H1 (cell line): ENCODE measurements at regions not wholly inside any gene's neighbourhood (a gene's known extent, or its start where the extent isn't known, plus 50 kb on each side); places are given as distances from the start of the nearest gene placed in this dataset.

Experiments used
- CTCF ChIA-PET: fragments of 300-600 bp; sonication (Branson Sonifier 250); formaldehyde crosslinking; loops from one replicate; lab custom pipeline; 2021; ENCODE audit not compliant: partially characterized antibody; lab: Charles Lee
- POLR2A ChIA-PET: fragments of 300-600 bp; sonication (Branson Sonifier 250); formaldehyde crosslinking; loops from one replicate; lab custom pipeline; 2021; ENCODE audit warnings: inconsistent platforms; ENCODE audit not compliant: partially characterized antibody; lab: Charles Lee
- DNase-seq, 2 experiments: peaks; one replicate each; pipeline versions ENCODE4 v3.0.0 to v3.0.0-alpha.2; 2010 to 2022; ENCODE audit warnings: low spot score in 2 of 2, low read depth in 1 of 2, mixed read lengths in 1 of 2
- FAIRE-seq: peaks from 2 replicates; lab custom pipeline; 2011; peaks lifted over from hg19 to GRCh38; lab: Jason Lieb, UNC
- H2AFZ ChIP-seq: 2 replicates; pipeline ENCODE4 v1.8.1; 2012; ENCODE audit warnings: low read length, inconsistent platforms
- H2AK5ac ChIP-seq: 2 replicates; pipeline ENCODE4 v1.6.1; 2013; ENCODE audit warnings: low read depth, low read length
- H2BK120ac ChIP-seq: replicated peaks from 2 replicates; pipeline ENCODE3; 2013; ENCODE audit warnings: low read depth, low read length, inconsistent platforms
- H2BK12ac ChIP-seq: 2 replicates; pipeline ENCODE4 v1.6.1; 2013; ENCODE audit warnings: low read depth, low read length
- H2BK15ac ChIP-seq: 2 replicates; pipeline ENCODE4 v1.6.1; 2013; ENCODE audit warnings: low read length
- H2BK20ac ChIP-seq: 2 replicates; pipeline ENCODE4 v1.6.1; 2013; ENCODE audit warnings: low read length
- H2BK5ac ChIP-seq: 2 replicates; pipeline ENCODE4 v1.6.1; 2013; ENCODE audit warnings: low read depth, low read length
- H3K14ac ChIP-seq: 2 replicates; pipeline ENCODE4 v1.6.1; 2013; ENCODE audit warnings: inconsistent platforms; ENCODE audit not compliant: insufficient read length
- H3K18ac ChIP-seq: 2 replicates; pipeline ENCODE4 v1.6.1; 2013; ENCODE audit warnings: low read length; ENCODE audit errors: extremely low read depth
- H3K23ac ChIP-seq: 2 replicates; pipeline ENCODE4 v1.6.1; 2013; ENCODE audit warnings: inconsistent platforms; ENCODE audit not compliant: insufficient read length
- H3K23me2 ChIP-seq: 2 replicates; pipeline ENCODE4 v1.6.1; 2013; ENCODE audit warnings: low read depth, low read length
- H3K27ac ChIP-seq: 2 replicates; pipeline ENCODE4 v1.6.1; 2011; ENCODE audit warnings: low read depth, low read length, inconsistent platforms
- H3K27me3 ChIP-seq, 4 experiments: replicated peaks in 1 of 4; 1 replicate in 1 of 4; 2 replicates in 3 of 4; pipeline versions ENCODE4 v1.6.1 to v1.8.1; 2011 to 2013; ENCODE audit warnings: low read length in 3 of 4, mild to moderate bottlenecking in 3 of 4, inconsistent platforms in 2 of 4, mixed read lengths in 2 of 4, moderate library complexity in 1 of 4; ENCODE audit not compliant: control insufficient read depth in 3 of 4, insufficient read depth in 3 of 4; ENCODE audit errors: extremely low read depth in 1 of 4
- H3K36me3 ChIP-seq, 4 experiments: 2 replicates each; pipeline versions ENCODE4 v1.6.1 to v1.8.1; 2011 to 2013; ENCODE audit warnings: mild to moderate bottlenecking in 4 of 4, low read length in 3 of 4, moderate library complexity in 2 of 4, control low read depth in 1 of 4, inconsistent platforms in 1 of 4; ENCODE audit not compliant: insufficient read depth in 4 of 4, control insufficient read depth in 2 of 4
- H3K4ac ChIP-seq: replicated peaks from 2 replicates; pipeline ENCODE3; 2013; ENCODE audit warnings: low read length, low read depth, mixed read lengths, inconsistent platforms; ENCODE audit not compliant: insufficient read length
- H3K4me1 ChIP-seq, 4 experiments: replicated peaks in 1 of 4; 1 replicate in 1 of 4; 2 replicates in 3 of 4; pipeline versions ENCODE4 v1.6.1 to v1.8.1; 2011 to 2013; ENCODE audit warnings: low read length in 3 of 4, inconsistent platforms in 2 of 4, mixed read lengths in 1 of 4; ENCODE audit not compliant: insufficient read depth in 4 of 4, control insufficient read depth in 3 of 4
- H3K4me2 ChIP-seq, 2 experiments: 2 replicates each; pipeline versions ENCODE4 v1.6.1 to v1.8.1; 2011 to 2013; ENCODE audit warnings: low read depth in 2 of 2, low read length in 2 of 2, control low read depth in 1 of 2, inconsistent platforms in 1 of 2, mild to moderate bottlenecking in 1 of 2; ENCODE audit not compliant: insufficient read depth in 1 of 2
- H3K4me3 ChIP-seq, 4 experiments: fragments of 200-600, 300-600 bp in 1 of 4; sonication (generic), shearing (Covaris generic), sonication (Bioruptor Twin) in 1 of 4; 2 replicates each; pipeline versions ENCODE4 v1.5.1 to v1.8.1; 2011 to 2016; ENCODE audit warnings: low read length in 4 of 4, low read depth in 3 of 4, control low read depth in 2 of 4, inconsistent platforms in 2 of 4, mild to moderate bottlenecking in 2 of 4, mixed read lengths in 1 of 4, moderate library complexity in 1 of 4; ENCODE audit not compliant: insufficient read depth in 2 of 4; ENCODE audit errors: extremely low read depth in 1 of 4
- H3K56ac ChIP-seq: replicated peaks from 2 replicates; pipeline ENCODE3; 2013; ENCODE audit warnings: low read depth, mild to moderate bottlenecking, mixed read lengths, low read length, inconsistent platforms; ENCODE audit not compliant: insufficient read length
- H3K79me1 ChIP-seq: 2 replicates; pipeline ENCODE4 v1.6.1; 2013; ENCODE audit warnings: low read depth, low read length, control low read depth
- H3K79me2 ChIP-seq, 2 experiments: 2 replicates each; pipeline versions ENCODE4 v1.6.1 to v1.8.1; 2012 to 2013; ENCODE audit warnings: low read length in 2 of 2, mild to moderate bottlenecking in 2 of 2, inconsistent platforms in 1 of 2; ENCODE audit not compliant: insufficient read depth in 2 of 2, control insufficient read depth in 1 of 2
- H3K9ac ChIP-seq, 4 experiments: replicated peaks in 1 of 4; 1 replicate in 1 of 4; 2 replicates in 3 of 4; pipeline versions ENCODE4 v1.6.1 to v1.8.1; 2011 to 2013; ENCODE audit warnings: low read depth in 3 of 4, low read length in 3 of 4, control low read depth in 2 of 4, mild to moderate bottlenecking in 2 of 4, moderate library complexity in 2 of 4, inconsistent platforms in 1 of 4; ENCODE audit errors: extremely low read depth in 1 of 4
- H3K9me3 ChIP-seq, 2 experiments: 2 replicates each; pipeline versions ENCODE4 v1.6.1 to v1.8.1; 2012 to 2013; ENCODE audit warnings: mild to moderate bottlenecking in 2 of 2, moderate library complexity in 2 of 2, control low read depth in 1 of 2, inconsistent platforms in 1 of 2, low read depth in 1 of 2, low read length in 1 of 2, mixed read lengths in 1 of 2; ENCODE audit not compliant: insufficient read depth in 2 of 2
- H4K20me1 ChIP-seq, 2 experiments: replicated peaks in 1 of 2; 2 replicates each; pipeline versions ENCODE3 to v1.8.1; 2011 to 2013; ENCODE audit warnings: inconsistent platforms in 2 of 2, low read length in 2 of 2, mild to moderate bottlenecking in 1 of 2; ENCODE audit not compliant: insufficient read depth in 2 of 2, control insufficient read depth in 1 of 2
- H4K5ac ChIP-seq: 2 replicates; pipeline ENCODE4 v1.6.1; 2013; ENCODE audit warnings: low read length, low read depth, mixed read lengths, inconsistent platforms; ENCODE audit not compliant: insufficient read length
- H4K8ac ChIP-seq: 2 replicates; pipeline ENCODE4 v1.8.0; 2013; ENCODE audit warnings: mild to moderate bottlenecking, moderate library complexity, low read length, inconsistent platforms; ENCODE audit not compliant: insufficient read depth; ENCODE audit errors: extremely low read depth
- H4K91ac ChIP-seq: replicated peaks from 2 replicates; pipeline ENCODE3; 2013; ENCODE audit warnings: low read length, mixed read lengths, inconsistent platforms; ENCODE audit not compliant: insufficient read length
- ASH2L ChIP-seq: fragments of 200-600, 300-600 bp; sonication (generic); IDR thresholded peaks from one replicate; pipeline ENCODE4 v1.7.1; 2017; ENCODE audit warnings: low read length
- ATF2 ChIP-seq: IDR thresholded peaks from 2 replicates; pipeline ENCODE4 v1.6.1; 2012; ENCODE audit warnings: low read length, inconsistent platforms
- BCL11A ChIP-seq, 2 experiments: IDR thresholded peaks; one replicate each; pipeline ENCODE4 v1.6.1; 2011; ENCODE audit warnings: low read depth in 2 of 2, low read length in 2 of 2, mild to moderate bottlenecking in 2 of 2
- EGR1 ChIP-seq: IDR thresholded peaks from 2 replicates; pipeline ENCODE4 v1.6.1; 2011; ENCODE audit warnings: low read depth, low read length, borderline replicate concordance
- EZH2 ChIP-seq: fragments of 200-600 bp; sonication (generic); IDR thresholded peaks from 2 replicates; pipeline ENCODE4 v1.7.1; 2012; ENCODE audit warnings: low read depth, mild to moderate bottlenecking, moderate library complexity, low read length, inconsistent platforms; ENCODE audit not compliant: severe bottlenecking
- POLR2A ChIP-seq, 2 experiments: IDR thresholded peaks; 1 replicate in 1 of 2; 2 replicates in 1 of 2; pipeline ENCODE4 v1.6.1; 2011; ENCODE audit warnings: low read depth in 2 of 2, low read length in 2 of 2, mild to moderate bottlenecking in 2 of 2; ENCODE audit errors: control extremely low read depth in 1 of 2
- POLR2AphosphoS5 ChIP-seq: IDR thresholded peaks from 2 replicates; pipeline ENCODE4 v1.6.1; 2011; ENCODE audit warnings: low read depth, low read length
- RAD21 ChIP-seq, 2 experiments: IDR thresholded peaks in 1 of 2; conservative IDR thresholded peaks in 1 of 2; 2 replicates each; pipeline ENCODE4 v1.6.1; 2011; ENCODE audit warnings: low read depth in 2 of 2, low read length in 2 of 2, improper control_type of control experiment in 1 of 2, inconsistent platforms in 1 of 2, mild to moderate bottlenecking in 1 of 2, moderate library complexity in 1 of 2
- SP1 ChIP-seq: IDR thresholded peaks from 2 replicates; pipeline ENCODE4 v1.6.1; 2011; ENCODE audit warnings: low read depth, low read length
- SP2 ChIP-seq: IDR thresholded peaks from 2 replicates; pipeline ENCODE4 v1.6.1; 2012; ENCODE audit warnings: mild to moderate bottlenecking, low read length, inconsistent platforms
- SUZ12 ChIP-seq: fragments of 200-600 bp; sonication (generic); IDR thresholded peaks from 2 replicates; pipeline ENCODE4 v1.6.1; 2012; ENCODE audit warnings: mild to moderate bottlenecking, inconsistent platforms, low read length, moderate library complexity, mixed read lengths
- TEAD4 ChIP-seq: IDR thresholded peaks from 2 replicates; pipeline ENCODE4 v1.6.1; 2012; ENCODE audit warnings: low read depth, low read length, inconsistent platforms, mixed read lengths
- YY1 ChIP-seq: IDR thresholded peaks from 2 replicates; pipeline ENCODE4 v1.6.1; 2011; ENCODE audit warnings: low read depth, mild to moderate bottlenecking, low read length
- WGBS, 2 experiments: shearing (Covaris generic) in 1 of 2; methylation state at CpG; one replicate each; pipeline versions ENCODE4 v1.1.6 to v1.1.7; 2013 to 2015; ENCODE audit warnings: low lambda C conversion rate in 2 of 2, mixed read lengths in 2 of 2, inconsistent platforms in 1 of 2, low coverage in 1 of 2, missing lambda C conversion rate in 1 of 2; ENCODE audit not compliant: insufficient replicate concordance in 2 of 2, insufficient coverage in 1 of 2, insufficient read length in 1 of 2; ENCODE audit errors: extremely low coverage in 1 of 2, missing lambda C conversion rate in 1 of 2; 5-methylcytosine and 5-hydroxymethylcytosine counted together
- TF ChIP-seq, protein P1 (sequence below): IDR thresholded peaks from 2 replicates; pipeline ENCODE4 v1.6.1; 2012; ENCODE audit warnings: inconsistent platforms

DNA sequence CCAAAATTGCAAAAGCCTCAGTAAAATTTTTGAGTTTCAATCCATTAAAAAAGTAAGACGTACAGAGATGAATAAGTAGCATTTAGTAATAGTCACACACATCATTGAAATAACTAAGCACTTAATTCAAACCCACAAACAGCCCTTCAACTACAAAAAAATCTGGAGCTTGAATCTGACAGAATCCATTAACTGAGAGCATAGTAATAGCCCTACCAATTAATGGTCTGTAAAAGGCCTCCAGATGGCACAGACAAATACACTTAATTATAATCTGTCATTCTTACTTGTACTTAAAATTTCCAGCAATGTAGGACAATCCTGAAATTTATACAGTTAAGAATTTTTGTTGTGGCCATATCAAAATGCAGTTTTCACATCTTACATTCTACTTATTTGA, 246.9 kb downstream of the VGLL3 start:
- 42% methylated on average over 1 of the region's 1 CpG; no CpG with 5 or more reads in 1 of the 2 experiments for WGBS, 2 experiments
- Histone ChIP-seq H3K9ac (no peak overlapping the region), H2BK20ac (no peak overlapping the region), H3K4ac (no peak overlapping the region), H3K27me3 (no peaks in the 10 kb centered on the region), H3K27ac (no peak overlapping the region), H3K18ac (no peak overlapping the region), H3K4me2 (no peak overlapping the region), H4K91ac (no peak overlapping the region), H2BK12ac (no peak overlapping the region), H3K56ac (no peak overlapping the region), H3K79me2 (no peaks in the 10 kb centered on the region), H3K23ac (no peak overlapping the region), H3K23me2 (no peaks in the 10 kb centered on the region), H2AK5ac (no peak overlapping the region), H2BK120ac (no peak overlapping the region), H4K20me1 (no peaks in the 10 kb centered on the region), H2AFZ (no peak overlapping the region), H3K36me3 (no peaks in the 10 kb centered on the region), H3K9me3 (no peaks in the 10 kb centered on the region), H3K4me3 (no peak overlapping the region), H2BK15ac (no peak overlapping the region), H2BK5ac (no peak overlapping the region), H3K4me1 (no peaks in the 10 kb centered on the region), H3K14ac (no peak overlapping the region), H4K5ac (no peak overlapping the region), H3K79me1 (no peaks in the 10 kb centered on the region), H4K8ac (no peak overlapping the region)
- ChIA-PET CTCF (interaction anchor here (0.5 to 1.2 kb wide), 2 partner anchors 28 to 125 kb away, joined by 3 read pairs; no protein-coding TSS in a partner anchor), POLR2A (no interaction called here)
- no peak for FAIRE-seq
- no peak for DNase-seq
- TF ChIP-seq EZH2 (no peak), RAD21 (IDR thresholded peaks at IDR 0.05 in 1 of 2, conservative IDR thresholded peaks at IDR 0.05 in 1 of 2; ENCODE audit: low read depth in 2 of 2, low read length in 2 of 2) (no peak), ATF2 (no peak), POLR2A (IDR thresholded peaks at IDR 0.05; ENCODE audit: control extremely low read depth in 1 of 2, low read depth in 2 of 2, low read length in 2 of 2) (no peak), SUZ12 (no peak), EGR1 (no peak), BCL11A (IDR thresholded peaks at IDR 0.05; ENCODE audit: low read depth in 2 of 2, low read length in 2 of 2) (no peak), SP1 (no peak), TEAD4 (no peak), YY1 (no peak), ASH2L (no peak), POLR2AphosphoS5 (no peak), SP2 (no peak)
- TF ChIP-seq, protein P1, sequence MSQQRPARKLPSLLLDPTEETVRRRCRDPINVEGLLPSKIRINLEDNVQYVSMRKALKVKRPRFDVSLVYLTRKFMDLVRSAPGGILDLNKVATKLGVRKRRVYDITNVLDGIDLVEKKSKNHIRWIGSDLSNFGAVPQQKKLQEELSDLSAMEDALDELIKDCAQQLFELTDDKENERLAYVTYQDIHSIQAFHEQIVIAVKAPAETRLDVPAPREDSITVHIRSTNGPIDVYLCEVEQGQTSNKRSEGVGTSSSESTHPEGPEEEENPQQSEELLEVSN = no peak
